HG03025 (cell line): ENCODE measurements at regions not wholly inside any gene's neighbourhood (a gene's known extent, or its start where the extent isn't known, plus 50 kb on each side); places are given as distances from the start of the nearest gene placed in this dataset.
"Not testable (repeated sequence)": the region's sequence is repeated elsewhere in the genome, so short reads cannot be mapped to it uniquely, and the experiment has no call there.

ENCODE experiments used
- ATAC-seq: cut with Tn5 transposase; IDR thresholded peaks from one replicate; pipeline ENCODE4 v1.9.1; 2021; ENCODE audit warnings: mild to moderate bottlenecking, moderate library complexity; ENCODE audit not compliant: unreplicated experiment, low FRiP score

GRCh38 chr6:8991844-8992243 is 556.5 kb upstream of the SLC35B3 start:
- no peak for ATAC-seq

GRCh38 chr6:8990075-8990474 is 554.7 kb upstream of the SLC35B3 start:
- no peak for ATAC-seq

DNA sequence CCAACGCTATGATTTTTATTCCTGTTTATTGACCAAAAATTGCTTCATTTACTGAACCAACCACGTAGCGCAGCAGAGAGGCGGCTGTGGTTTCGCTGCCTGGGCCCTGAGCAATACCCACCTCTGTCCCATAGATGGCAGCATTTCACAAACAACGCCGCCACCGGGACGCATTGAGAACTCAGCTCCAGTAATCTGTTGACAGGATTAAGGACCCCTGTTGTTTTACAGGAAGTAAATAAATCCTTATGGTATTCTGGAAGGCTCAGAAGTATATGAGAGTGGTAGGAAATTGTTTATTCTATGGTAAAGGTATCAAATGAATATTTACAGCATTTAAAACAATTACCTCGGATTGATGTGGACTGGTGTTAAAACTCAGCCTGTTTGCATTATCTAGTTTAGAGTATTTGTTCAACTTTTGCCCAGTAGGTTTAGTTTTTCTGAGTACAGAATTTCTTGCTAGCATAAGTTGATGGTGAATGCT is 547.9 kb upstream of the SLC35B3 start:
- ATAC-seq, result peak; percentile 92

DNA sequence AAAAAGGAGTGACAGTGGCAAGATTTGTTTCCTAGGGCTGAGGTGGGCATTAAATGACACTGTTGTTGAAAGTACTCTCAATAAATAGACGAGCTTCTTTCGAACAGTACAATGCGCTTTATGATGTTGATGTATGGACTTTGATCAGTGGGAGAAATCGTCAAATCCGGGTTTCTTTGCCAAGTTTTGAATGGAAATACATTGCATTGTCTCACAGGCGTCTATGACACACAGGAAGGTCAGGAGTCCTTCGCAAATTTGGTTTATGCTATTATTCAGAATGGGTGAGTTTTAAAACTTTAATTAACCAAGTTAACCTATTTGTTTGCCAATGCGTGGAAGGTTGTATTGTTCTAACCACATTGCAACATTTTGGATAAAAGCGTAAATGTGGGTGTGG is 547.3 kb upstream of the SLC35B3 start:
- no peak for ATAC-seq

- ATAC-seq, result no peak
Measured at GRCh38 chr6:8973395-8973794, 538.0 kb upstream of the SLC35B3 start.

GRCh38 chr6:8969747-8970146 is 534.4 kb upstream of the SLC35B3 start:
- ATAC-seq, result no peak

- no peak for ATAC-seq
Measured at GRCh38 chr6:8958894-8959511, 523.7 kb upstream of the SLC35B3 start.

- no peak for ATAC-seq
Measured at GRCh38 chr6:8953310-8953709, 518.0 kb upstream of the SLC35B3 start.

- ATAC-seq, result no peak
Measured at GRCh38 chr6:8948733-8949132, 513.4 kb upstream of the SLC35B3 start.

DNA sequence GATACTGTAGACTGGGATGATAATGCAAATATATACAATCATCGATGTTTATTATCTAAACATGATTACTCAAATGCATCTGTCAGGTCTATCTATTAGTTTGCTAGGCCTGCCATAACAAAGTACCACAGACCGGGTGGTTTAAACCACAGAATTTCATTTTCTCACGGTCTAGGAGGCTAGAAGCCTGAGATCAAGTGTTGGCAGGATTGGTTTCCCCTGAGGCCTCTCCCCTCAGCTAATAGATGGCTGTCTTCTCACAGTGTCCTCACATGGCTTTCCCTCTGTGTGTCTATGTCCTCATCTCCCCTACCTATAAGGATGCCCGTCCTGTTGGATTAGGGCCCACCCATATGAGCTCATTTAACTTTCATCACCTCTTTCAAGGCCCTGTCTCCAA is 512.6 kb upstream of the SLC35B3 start:
- no peak for ATAC-seq

GRCh38 chr6:8944548-8944947 is 509.2 kb upstream of the SLC35B3 start:
- ATAC-seq, result no peak

DNA sequence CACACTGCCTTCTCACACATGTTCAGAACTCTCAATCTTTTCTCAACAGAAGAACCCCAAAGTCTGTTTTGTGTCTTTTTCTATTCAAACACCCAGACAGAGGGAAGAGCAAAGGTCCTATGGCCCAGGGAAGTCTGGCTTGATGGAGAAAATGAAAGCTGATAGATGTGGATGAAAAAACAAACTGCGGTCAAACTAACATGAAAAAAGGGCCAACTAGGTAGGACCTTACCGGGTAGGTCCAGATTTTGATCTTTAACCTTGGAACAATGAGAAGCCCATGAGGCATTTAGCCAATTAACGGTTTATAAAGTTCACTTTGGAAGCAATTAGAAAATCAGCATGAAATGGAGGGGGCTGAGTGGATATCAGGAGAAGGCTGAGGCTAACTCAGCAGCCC is 507.7 kb upstream of the SLC35B3 start:
- ATAC-seq, result no peak

DNA sequence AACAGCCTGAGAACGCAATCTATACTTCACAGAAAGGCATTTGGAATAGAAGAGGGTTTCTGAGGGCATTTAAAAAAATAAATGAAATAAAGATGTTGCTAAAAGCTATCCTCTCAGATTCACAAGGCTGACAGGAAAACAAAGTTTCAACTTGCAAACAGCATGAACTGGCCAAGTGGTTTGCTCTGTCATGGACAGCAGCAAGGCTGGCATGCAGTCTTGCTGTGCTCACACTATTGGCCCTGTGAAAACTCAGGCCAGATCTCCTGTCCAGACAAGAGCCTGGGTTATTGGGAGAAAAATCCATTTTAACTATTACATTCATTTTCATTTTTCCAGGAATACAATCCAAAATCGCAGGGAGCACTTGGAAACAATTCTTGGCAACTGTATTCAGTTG is 506.2 kb upstream of the SLC35B3 start:
- no peak for ATAC-seq

DNA sequence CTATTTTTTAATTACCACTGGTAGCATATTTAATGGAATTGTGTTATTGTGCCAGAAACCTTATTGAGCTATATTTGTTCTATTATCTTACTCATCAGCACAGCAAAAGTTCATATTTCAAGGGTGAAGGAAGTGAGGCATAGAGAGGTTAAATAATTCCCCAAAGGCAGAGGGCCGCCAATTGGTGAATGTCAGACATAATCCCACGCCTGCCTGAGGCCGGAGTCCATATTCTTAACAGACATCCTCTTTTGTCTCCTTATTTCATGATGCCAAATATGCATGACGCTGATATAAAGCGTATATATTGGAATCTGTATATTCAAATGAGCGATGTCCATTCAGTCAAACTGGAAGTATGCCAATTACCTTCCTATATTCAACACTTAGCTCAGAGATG is 505.0 kb upstream of the SLC35B3 start:
- ATAC-seq, result no peak

GRCh38 chr6:8939615-8940014 is 504.3 kb upstream of the SLC35B3 start:
- no peak for ATAC-seq

- ATAC-seq, result no peak
Measured at GRCh38 chr6:8934318-8934717, 499.0 kb upstream of the SLC35B3 start.

GRCh38 chr6:8930009-8930408 is 494.7 kb upstream of the SLC35B3 start:
- ATAC-seq, result no peak

GRCh38 chr6:8920244-8920643 is 484.9 kb upstream of the SLC35B3 start:
- not testable (repeated sequence) for ATAC-seq

- ATAC-seq, result no peak
Measured at GRCh38 chr6:8918196-8918595, 482.9 kb upstream of the SLC35B3 start.

DNA sequence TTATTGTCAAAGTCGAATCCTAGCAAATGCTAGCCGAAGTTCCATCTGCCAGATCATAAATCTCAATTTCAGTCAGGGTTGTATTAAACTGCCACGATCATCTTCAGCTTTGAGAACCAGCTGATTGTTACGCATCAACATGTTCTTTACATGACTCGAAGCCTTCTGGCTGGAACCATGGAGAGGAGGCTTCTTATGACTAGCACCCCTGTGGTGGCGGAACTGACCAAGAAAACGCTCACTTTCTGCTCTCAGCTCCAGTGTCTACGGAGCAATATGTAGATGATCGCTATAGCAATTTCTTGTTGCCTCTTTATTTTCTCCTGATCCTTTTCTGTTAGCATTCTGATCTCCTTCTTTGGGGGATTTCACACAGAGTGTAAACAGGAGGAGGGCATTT is 479.4 kb upstream of the SLC35B3 start:
- ATAC-seq, result no peak

GRCh38 chr6:8908638-8909037 is 473.3 kb upstream of the SLC35B3 start:
- no peak for ATAC-seq

DNA sequence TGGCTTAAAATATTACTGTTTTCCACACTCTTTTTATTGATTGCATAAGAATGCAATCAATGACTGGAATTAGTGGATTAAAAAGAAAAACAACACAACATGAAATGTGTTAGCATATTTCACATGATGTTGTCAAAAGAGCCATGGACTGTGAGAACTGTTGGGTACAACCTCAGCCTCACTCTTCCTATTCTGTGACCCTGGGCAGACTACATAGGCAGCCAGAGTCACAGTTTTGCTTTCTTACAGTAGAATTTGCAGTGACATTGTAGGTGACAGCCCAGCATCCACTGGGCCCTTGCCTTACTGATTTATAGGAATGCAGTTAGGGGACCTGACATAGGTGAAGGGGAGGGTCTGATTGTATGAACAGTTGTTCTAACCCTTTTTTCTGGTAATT is 471.4 kb upstream of the SLC35B3 start:
- no peak for ATAC-seq

- ATAC-seq, result no peak
Measured at GRCh38 chr6:8905757-8906156, 470.4 kb upstream of the SLC35B3 start.
